NCI-H2107 treated with DMSO at 0.1 percent for 48 hours (cell line): ENCODE measurements at regions not wholly inside any gene's neighbourhood (a gene's known extent, or its start where the extent isn't known, plus 50 kb on each side); places are given as distances from the start of the nearest gene placed in this dataset.

ENCODE experiments used
- DNase-seq: peaks from one replicate; lab custom pipeline; 2025; ENCODE audit not compliant: unreplicated experiment; lab: John Stamatoyannopoulos, UW

GRCh38 chr7:12882710-12883109 is 195.3 kb downstream of the ARL4A start:
- no peak for DNase-seq

- DNase-seq = no peak
Observed at GRCh38 chr7:12884033-12884432, 196.6 kb downstream of the ARL4A start.

GRCh38 chr7:12884856-12885440 is 197.5 kb downstream of the ARL4A start:
- no peak for DNase-seq

- no peak for DNase-seq
Observed at GRCh38 chr7:12888717-12889116, 201.3 kb downstream of the ARL4A start.

- DNase-seq = no peak
Observed at GRCh38 chr7:12889391-12889790, 202.0 kb downstream of the ARL4A start.

GRCh38 chr7:12890586-12890985 is 203.2 kb downstream of the ARL4A start:
- DNase-seq = no peak

- no peak for DNase-seq
Observed at GRCh38 chr7:12893292-12893691, 205.9 kb downstream of the ARL4A start.

- no peak for DNase-seq
Observed at GRCh38 chr7:12895296-12895695, 207.9 kb downstream of the ARL4A start.

- no peak for DNase-seq
Observed at GRCh38 chr7:12896316-12896715, 208.9 kb downstream of the ARL4A start.

GRCh38 chr7:12898004-12898403 is 210.6 kb downstream of the ARL4A start:
- DNase-seq = no peak

GRCh38 chr7:12898620-12899019 is 211.2 kb downstream of the ARL4A start:
- no peak for DNase-seq

GRCh38 chr7:12905671-12906070 is 218.2 kb downstream of the ARL4A start:
- no peak for DNase-seq

GRCh38 chr7:12907774-12908173 is 220.3 kb downstream of the ARL4A start:
- DNase-seq = no peak

GRCh38 chr7:12909483-12909882 is 222.1 kb downstream of the ARL4A start:
- no peak for DNase-seq

GRCh38 chr7:12911053-12911452 is 223.6 kb downstream of the ARL4A start:
- no peak for DNase-seq

- DNase-seq = no peak
Observed at GRCh38 chr7:12913002-12913401, 225.6 kb downstream of the ARL4A start.

GRCh38 chr7:12917801-12918200 is 230.4 kb downstream of the ARL4A start:
- DNase-seq = no peak

- no peak for DNase-seq
Observed at GRCh38 chr7:12921751-12922345, 234.4 kb downstream of the ARL4A start.

GRCh38 chr7:12923971-12924370 is 236.5 kb downstream of the ARL4A start:
- no peak for DNase-seq

GRCh38 chr7:12926206-12926605 is 238.8 kb downstream of the ARL4A start:
- DNase-seq = no peak

- DNase-seq = no peak
Observed at GRCh38 chr7:12927635-12928434, 240.4 kb downstream of the ARL4A start.

GRCh38 chr7:12929476-12930140 is 242.2 kb downstream of the ARL4A start:
- no peak for DNase-seq
